GM18861 (cell line): ENCODE measurements at regions not wholly inside any gene's neighbourhood (a gene's known extent, or its start where the extent isn't known, plus 50 kb on each side); places are given as distances from the start of the nearest gene placed in this dataset.

Experiments used
- ATAC-seq: cut with Tn5 transposase; IDR thresholded peaks from one replicate; pipeline ENCODE4 v1.9.1; 2021; ENCODE audit not compliant: unreplicated experiment

GRCh38 chr6:170048615-170049256, 242.1 kb downstream of the DLL1 start:
- ATAC-seq = no peak

GRCh38 chr6:170047823-170048222, 243.1 kb downstream of the DLL1 start:
- no peak for ATAC-seq

- no peak for ATAC-seq
These were observed 243.9 kb downstream of the DLL1 start for GRCh38 chr6:170046791-170047626.

DNA sequence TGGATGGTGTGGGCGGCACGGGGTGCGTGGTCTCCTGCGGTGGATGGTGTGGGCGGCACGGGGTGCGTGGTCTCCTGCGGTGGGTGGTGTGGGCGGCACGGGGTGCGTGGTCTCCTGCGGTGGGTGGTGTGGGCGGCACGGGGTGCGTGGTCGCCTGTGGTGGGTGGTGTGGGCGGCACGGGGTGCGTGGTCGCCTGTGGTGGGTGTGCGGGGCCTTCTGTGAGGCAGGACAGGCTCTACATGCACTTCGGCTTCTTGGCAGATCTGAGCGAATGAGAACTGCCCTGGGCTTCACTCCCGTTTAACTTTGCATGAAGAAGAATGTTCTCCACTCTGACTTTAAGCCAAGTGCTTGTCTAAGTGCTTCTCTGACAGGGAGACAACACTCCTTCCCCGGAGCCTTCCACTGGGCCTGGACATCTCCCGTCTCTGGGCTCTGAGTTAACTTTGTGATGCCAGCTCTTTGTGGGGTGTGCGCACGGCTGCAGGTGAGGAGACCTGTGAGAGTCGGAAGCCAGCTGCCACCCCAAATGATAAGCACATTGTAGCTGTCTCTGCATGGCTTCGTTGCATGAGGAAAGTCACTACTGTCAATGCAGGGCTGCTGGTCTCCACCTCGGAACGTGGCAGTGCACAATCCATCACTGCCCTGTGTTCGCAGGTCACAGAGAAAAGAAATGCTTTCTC, 244.8 kb downstream of the DLL1 start:
- ATAC-seq = no peak

GRCh38 chr6:170045563-170045960, 245.3 kb downstream of the DLL1 start:
- ATAC-seq = no peak

- no peak for ATAC-seq
These were observed 245.9 kb downstream of the DLL1 start for GRCh38 chr6:170044836-170045562.

- no peak for ATAC-seq
These were observed 246.7 kb downstream of the DLL1 start for GRCh38 chr6:170043881-170044790.

- no peak for ATAC-seq
These were observed 247.6 kb downstream of the DLL1 start for GRCh38 chr6:170043150-170043819.

DNA sequence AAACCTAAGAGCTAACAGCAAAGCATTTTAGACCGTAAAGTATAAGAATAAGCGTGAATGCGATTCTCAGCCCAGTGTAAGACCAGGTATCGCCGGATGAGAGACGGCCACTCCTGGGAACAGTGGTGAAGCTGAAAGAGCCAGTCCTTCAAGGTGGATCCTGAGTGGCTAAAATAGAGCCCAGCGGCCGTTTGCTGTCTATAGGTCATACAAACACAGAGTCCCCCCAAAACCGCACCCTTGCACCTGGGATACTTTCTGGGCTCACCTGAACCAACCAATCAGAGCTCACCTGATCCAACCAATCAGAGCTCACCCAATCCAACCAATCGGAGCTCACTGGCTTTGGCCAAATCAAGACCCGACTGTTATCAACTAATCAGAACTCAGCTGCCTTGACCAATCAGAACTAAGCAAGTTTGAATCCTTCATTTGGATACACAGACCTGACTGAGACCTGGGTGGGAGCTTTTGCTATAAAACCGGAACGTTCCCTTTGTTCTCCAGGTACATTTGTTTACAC, 248.2 kb downstream of the DLL1 start:
- no peak for ATAC-seq

GRCh38 chr6:170042123-170042522, 248.8 kb downstream of the DLL1 start:
- no peak for ATAC-seq

GRCh38 chr6:170041526-170041925, 249.4 kb downstream of the DLL1 start:
- no peak for ATAC-seq

DNA sequence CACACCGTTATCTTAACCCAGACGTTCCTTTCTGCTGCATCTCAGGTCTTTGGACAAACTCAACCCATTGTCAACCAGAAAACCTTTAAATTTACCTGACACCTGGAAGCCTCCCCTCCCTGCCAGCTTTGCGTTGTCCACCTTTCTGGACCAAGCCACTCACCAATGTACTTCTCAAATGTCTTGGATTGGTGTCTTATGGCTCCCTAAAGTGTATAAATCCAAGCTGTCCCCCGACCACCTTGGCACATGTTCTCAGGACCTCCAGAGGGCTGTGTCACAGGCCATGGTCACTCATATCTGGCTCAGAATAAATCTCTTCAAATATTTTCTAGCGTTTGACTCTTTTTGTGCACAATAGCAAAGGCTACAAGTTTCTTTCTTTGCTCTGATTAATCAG, 250.0 kb downstream of the DLL1 start:
- no peak for ATAC-seq

DNA sequence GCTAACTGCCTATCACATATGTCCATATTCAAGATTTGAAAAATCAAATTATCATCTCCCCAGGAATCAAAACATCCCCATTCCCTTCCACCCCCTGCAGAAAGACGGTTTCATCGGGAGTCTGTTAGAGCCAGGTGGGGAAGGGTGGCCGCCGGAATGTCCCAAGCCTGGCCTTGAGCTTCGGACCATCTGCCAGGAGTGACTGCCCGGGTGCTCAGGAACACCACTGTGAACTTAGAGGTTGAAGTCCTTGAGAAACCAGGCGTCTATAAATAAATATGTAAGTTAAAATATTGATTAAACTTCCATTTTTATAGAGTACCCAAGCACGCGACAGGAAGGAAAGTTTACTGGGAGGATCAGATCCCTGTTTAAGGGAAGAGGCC, 250.8 kb downstream of the DLL1 start:
- ATAC-seq = no peak

DNA sequence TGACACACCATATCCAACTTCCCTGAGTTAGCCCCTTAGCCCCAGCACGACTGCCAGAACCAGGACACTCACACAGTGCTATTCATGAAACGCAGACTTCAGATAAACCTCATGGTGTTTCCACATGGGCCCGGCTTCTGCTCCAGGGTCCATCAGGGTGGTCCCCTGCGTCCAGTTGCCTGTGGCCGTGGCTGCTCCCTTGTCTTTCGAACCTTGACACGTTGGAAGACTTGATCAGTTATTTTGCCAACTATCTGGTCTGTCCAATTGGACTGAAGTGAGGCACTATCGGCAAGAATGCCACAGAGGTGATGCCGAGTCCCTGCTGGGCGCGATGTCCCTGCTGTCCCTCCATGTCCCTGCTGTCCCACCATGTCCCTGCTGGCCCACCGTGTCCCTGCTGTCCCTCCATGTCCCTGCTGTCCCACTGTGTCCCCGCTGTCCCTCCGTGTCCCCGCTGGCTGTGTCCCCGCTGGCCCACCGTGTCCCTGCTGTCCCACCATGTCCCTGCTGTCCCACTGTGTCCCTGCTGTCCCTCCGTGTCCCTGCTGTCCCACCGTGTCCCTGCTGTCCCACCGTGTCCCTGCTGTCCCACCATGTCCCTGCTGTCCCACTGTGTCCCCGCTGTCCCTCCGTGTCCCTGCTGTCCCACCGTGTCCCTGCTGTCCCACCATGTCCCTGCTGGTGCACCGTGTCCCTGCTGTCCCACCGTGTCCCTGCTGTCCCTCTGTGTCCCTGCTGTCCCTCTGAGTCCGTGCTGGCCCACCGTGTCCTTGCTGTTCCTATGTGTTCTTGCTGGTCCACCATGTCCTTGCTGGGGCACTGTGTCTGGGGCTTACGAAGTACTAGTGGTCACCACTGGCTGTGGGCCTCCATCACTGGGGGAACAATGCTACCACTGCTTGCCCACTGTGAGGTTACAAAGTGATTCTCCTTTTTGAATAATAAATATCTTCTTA, 251.4 kb downstream of the DLL1 start:
- no peak for ATAC-seq

DNA sequence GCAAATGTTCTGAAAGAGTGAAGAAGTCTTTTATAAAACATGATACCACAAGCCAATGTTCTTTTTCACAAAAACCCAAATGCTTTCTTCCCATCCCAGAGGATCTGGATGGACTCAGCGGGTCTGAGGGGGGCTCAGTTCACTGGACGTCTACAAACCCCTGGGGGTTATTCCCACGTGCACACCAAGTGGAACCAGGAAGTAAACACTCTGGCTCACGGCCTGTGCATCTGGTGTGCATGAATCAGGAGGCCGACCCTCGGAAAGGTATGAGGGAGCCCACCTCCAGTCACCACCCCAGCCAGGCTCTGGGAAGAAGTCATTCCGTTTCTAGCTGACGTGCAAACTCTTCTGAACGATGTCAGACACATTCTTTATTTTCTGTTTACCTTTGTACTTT, 252.2 kb downstream of the DLL1 start:
- no peak for ATAC-seq

- no peak for ATAC-seq
These were observed 252.6 kb downstream of the DLL1 start for GRCh38 chr6:170038251-170038650.

DNA sequence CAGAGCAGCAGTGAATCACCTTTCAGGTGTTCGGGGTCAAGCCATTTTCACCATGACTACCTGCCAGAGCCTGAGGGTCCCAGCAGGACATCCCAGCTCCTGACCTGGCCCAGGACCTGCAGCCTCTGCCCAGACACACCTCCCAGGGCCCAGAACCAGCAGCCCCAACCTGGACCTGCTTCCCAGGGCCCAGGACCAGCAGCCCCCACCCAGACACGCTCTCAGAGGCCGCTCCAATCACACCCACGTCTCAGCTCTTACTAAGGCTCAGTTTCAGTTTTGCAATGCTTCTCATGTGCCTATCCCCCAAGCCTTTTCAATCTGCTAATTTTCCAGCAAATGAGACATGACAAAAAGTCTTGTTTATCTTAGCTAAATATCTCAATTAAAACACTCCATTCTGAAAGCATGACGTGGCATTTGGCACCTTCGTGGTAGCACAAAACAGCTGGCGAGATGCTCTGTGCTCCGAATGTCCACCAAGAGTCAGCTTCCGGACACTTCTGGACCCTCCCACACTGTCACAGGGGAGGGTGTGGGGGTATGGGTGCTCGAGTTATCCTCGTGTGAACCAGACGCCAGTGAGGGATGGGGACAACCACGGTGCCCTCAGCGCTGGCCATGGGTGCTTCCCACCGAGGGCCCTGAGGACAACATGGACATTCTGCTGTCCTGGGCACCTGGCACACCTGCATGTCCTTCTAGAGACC, 253.2 kb downstream of the DLL1 start:
- ATAC-seq = no peak

- ATAC-seq = no peak
These were observed 254.0 kb downstream of the DLL1 start for GRCh38 chr6:170036916-170037315.
